Psoas muscle (tissue), 7 donors: ENCODE measurements at regions not wholly inside any gene's neighbourhood (a gene's known extent, or its start where the extent isn't known, plus 50 kb on each side); places are given as distances from the start of the nearest gene placed in this dataset.

Experiments
- ATAC-seq, 4 donors: fragments of 200-7000 bp; cut with Tn5 transposase; one replicate each; pipeline ENCODE4 v1.9.1; 2020; ENCODE audit warnings: moderate library complexity in 3 of 4, mild to moderate bottlenecking in 2 of 4
- DNase-seq, 2 donors: peaks; one replicate each; pipeline ENCODE4 v3.0.0-alpha.2; 2020
- H3K27ac ChIP-seq: fragments of 200-600 bp; one replicate; pipeline ENCODE4 v1.8.0; 2022
- H3K27me3 ChIP-seq, 3 donors: fragments of 200-600 bp in 1 of 3; one replicate each; pipeline versions ENCODE4 v1.6.1 to v1.8.0; 2013 to 2022; ENCODE audit warnings: low read length in 2 of 3, mild to moderate bottlenecking in 2 of 3, moderate library complexity in 1 of 3; ENCODE audit not compliant: insufficient read depth in 3 of 3
- H3K36me3 ChIP-seq, 2 donors: fragments of 200-600 bp in 1 of 2; one replicate each; pipeline versions ENCODE4 v1.6.1 to v1.8.0; 2013 to 2022; ENCODE audit warnings: low read depth in 1 of 2, mild to moderate bottlenecking in 1 of 2, moderate library complexity in 1 of 2; ENCODE audit not compliant: insufficient read depth in 1 of 2
- H3K4me1 ChIP-seq: fragments of 200-600 bp; one replicate; pipeline ENCODE4 v1.8.0; 2022
- H3K4me3 ChIP-seq: fragments of 200-600 bp; one replicate; pipeline ENCODE4 v1.8.0; 2022; ENCODE audit warnings: mild to moderate bottlenecking
- H3K9me3 ChIP-seq: fragments of 200-600 bp; one replicate; pipeline ENCODE4 v1.8.0; 2022
- WGBS, 3 donors: extraction: QIAGEN DNeasy Blood & Tissue Kit; methylation state at CpG; one replicate each; pipeline versions ENCODE4 v1.1.6 to v1.1.7; 2013; 5-methylcytosine and 5-hydroxymethylcytosine counted together
- intact Hi-C, 2 donors: fragments of 100-400 bp; cut with DNase I; formaldehyde crosslinking; loops; one replicate each; pipeline versions ENCODE4 v1.11.0 to v1.14.2; 2022
- TF ChIP-seq, protein P1 (sequence below): fragments of 200-600 bp; IDR thresholded peaks from one replicate; pipeline ENCODE4 v1.8.0; 2022; ENCODE audit warnings: antibody characterized with exemption
- donor health status: healthy with polysubstance abuse.
- donor health status: DM: no; HTN: no; CAD: no; lungs with moderate emphysema.
- donor health status: Bipolar disorder and iron deficiency.
- donor health status: healthy.
- donor health status: DM: yes; HTN: yes; CAD: no.
- donor health status: DM: no; HTN: no; CAD: no.
- donor health status: DM: yes; HTN: yes; CAD: no.

DNA sequence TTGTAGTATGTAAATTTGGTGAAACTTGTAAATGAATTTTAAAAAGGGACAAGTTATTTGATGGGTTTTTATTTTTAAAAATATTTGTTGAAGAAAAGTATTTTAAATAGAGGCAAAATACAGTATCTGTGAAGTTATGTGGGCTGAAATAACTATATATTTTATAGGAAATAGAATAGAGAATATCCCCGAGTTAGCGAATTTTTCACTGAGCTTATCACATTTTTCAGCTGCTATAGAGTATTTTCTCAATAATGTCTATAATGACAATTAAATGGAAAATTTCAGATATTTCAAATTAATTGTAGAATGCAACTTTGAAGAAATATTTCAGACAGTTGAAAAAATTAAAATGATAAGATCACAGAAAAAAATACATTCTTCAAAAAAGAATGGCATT lies 166.4 kb upstream of the TP63 start:
- 96 to 100% (median 98%) methylated on average over 2 of the region's 2 CpGs for whole genome bisulfite sequencing, 3 donors
- intact Hi-C loops = no loop called here

DNA sequence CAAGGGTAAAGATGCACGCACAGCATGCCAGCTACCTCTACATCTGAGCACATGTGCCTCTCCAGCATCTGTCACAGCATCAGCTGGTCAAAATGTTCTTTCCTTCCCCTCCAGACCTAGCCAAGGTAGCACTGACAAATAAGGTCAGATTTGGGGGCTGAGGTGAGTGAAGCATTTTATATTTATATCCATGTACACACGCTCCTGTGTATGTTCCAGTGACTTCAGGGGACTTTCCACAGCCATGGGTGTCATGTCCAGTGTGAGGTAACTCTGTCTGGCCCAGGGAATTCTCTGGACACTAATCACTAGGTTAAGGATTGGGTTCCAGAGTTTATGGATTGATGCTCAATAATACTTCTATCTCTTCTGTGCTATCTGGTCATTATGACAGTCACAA lies 165.2 kb upstream of the TP63 start:
- no peaks in the 10 kb centered on the region for H3K4me1 ChIP-seq
- H3K4me3 ChIP-seq = no peak overlapping the region
- no peaks in the 10 kb centered on the region for H3K9me3 ChIP-seq
- no peak for DNase-seq
- peak in 3 of 4 donors; percentile 65 to 94 (median 93) for ATAC-seq
- 34 to 44% (median 39%) methylated on average over 2 of the region's 2 CpGs for WGBS, 3 donors
- intact Hi-C loops = no loop called here
- peak overlapping the region; percentile 43 for H3K27ac ChIP-seq
- no peaks in the 10 kb centered on the region for H3K27me3 ChIP-seq
- TF ChIP-seq, protein P1, sequence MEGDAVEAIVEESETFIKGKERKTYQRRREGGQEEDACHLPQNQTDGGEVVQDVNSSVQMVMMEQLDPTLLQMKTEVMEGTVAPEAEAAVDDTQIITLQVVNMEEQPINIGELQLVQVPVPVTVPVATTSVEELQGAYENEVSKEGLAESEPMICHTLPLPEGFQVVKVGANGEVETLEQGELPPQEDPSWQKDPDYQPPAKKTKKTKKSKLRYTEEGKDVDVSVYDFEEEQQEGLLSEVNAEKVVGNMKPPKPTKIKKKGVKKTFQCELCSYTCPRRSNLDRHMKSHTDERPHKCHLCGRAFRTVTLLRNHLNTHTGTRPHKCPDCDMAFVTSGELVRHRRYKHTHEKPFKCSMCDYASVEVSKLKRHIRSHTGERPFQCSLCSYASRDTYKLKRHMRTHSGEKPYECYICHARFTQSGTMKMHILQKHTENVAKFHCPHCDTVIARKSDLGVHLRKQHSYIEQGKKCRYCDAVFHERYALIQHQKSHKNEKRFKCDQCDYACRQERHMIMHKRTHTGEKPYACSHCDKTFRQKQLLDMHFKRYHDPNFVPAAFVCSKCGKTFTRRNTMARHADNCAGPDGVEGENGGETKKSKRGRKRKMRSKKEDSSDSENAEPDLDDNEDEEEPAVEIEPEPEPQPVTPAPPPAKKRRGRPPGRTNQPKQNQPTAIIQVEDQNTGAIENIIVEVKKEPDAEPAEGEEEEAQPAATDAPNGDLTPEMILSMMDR = no peak
- no peaks in the 10 kb centered on the region for H3K36me3 ChIP-seq

More for the DNA sequence above, 166.4 kb upstream of the TP63 start:
- ATAC-seq (no peak), DNase-seq (no peak)
- TF ChIP-seq, protein P1 = no peak
- Histone ChIP-seq H3K27me3 (no peaks in the 10 kb centered on the region), H3K36me3 (no peaks in the 10 kb centered on the region), H3K27ac (no peak overlapping the region), H3K4me1 (no peaks in the 10 kb centered on the region), H3K9me3 (no peaks in the 10 kb centered on the region), H3K4me3 (no peak overlapping the region)

DNA sequence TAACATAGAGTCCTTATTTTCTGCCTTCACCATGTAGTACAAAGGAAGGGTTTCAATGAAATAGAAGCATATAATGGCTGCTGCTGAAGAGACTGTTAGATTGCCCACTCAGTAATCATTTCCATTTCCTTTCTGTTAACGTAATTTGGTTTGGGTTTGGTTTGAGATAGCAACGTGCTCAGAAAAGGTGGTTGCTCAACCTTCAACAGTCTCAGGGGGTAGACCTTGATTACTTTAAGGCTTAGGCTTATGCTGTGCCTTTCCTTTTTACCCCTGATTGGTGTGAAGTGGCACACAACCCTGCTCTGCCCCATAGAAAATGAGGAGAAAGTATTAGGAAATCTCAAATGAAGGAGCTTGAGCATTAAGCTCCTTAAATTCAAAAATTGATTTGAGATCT lies 163.7 kb upstream of the TP63 start:
- TF ChIP-seq, protein P1 = no peak
- H3K4me1 ChIP-seq = no peaks in the 10 kb centered on the region

DNA sequence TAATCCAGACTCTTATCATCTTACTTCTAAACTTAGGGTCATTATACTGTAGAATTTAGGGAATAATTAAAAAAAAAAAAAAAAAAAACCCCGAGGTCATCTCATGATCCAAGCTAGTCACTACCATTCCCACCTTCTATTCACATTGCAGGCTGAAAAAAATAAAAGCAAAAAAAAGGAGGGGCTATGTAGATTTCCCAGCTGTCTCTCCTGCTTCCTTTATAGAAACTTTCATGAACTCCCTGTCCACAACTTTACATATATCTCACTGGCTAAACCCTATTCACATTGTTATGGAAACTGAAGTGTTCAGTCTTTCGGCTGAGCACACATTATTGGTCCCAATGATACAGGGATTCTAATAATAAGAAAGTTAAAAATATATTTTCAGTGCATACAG lies 156.2 kb upstream of the TP63 start:
- no peaks in the 10 kb centered on the region for H3K36me3 ChIP-seq
- ATAC-seq (no peak), DNase-seq (no peak)
- H3K4me3 ChIP-seq = no peak overlapping the region
- 76 to 87% (median 80%) methylated on average over 2 of the region's 2 CpGs for WGBS, 3 donors
- no peaks in the 10 kb centered on the region for H3K9me3 ChIP-seq
- TF ChIP-seq, protein P1 = no peak
- intact Hi-C loops = no loop called here
- no peaks in the 10 kb centered on the region for H3K4me1 ChIP-seq
- no peak overlapping the region for H3K27ac ChIP-seq
- no peaks in the 10 kb centered on the region for H3K27me3 ChIP-seq

More for the DNA sequence above, 163.7 kb upstream of the TP63 start:
- no peak overlapping the region for H3K27ac ChIP-seq
- no peak for ATAC-seq
- no peaks in the 10 kb centered on the region for H3K27me3 ChIP-seq
- no peak overlapping the region for H3K4me3 ChIP-seq
- no peak for DNase-seq
- H3K9me3 ChIP-seq = no peaks in the 10 kb centered on the region
- intact Hi-C loops = no loop called here
- H3K36me3 ChIP-seq = no peaks in the 10 kb centered on the region
- WGBS, 3 donors = 72 to 80% (median 76%) methylated on average over 2 of the region's 2 CpGs

DNA sequence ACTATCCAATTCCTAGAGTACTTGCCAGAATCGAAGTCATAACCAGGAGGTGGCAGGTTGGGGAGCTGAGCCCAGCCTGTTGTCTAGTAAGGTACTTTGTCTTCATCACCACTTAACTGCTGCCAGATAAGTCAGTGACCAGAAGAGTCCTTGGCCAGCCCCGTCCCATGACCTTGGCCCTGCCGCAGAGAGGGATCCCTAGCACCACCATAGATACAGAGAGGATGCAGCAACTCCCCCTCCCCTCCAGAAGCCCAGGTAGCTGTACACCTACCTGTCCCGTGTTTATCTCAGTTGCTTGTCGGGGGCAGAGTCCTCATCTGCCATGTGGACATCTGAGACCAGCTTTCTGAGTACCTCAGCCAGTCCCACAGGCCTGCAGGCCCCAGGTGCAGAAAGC lies 153.6 kb upstream of the TP63 start:
- Histone ChIP-seq H3K4me1 (no peaks in the 10 kb centered on the region), H3K27ac (no peak overlapping the region), H3K27me3 (no peaks in the 10 kb centered on the region), H3K9me3 (no peaks in the 10 kb centered on the region), H3K4me3 (no peak overlapping the region), H3K36me3 (no peaks in the 10 kb centered on the region)
- TF ChIP-seq, protein P1 = no peak
- WGBS, 3 donors = 84 to 93% (median 87%) methylated on average over 5 of the region's 5 CpGs
- ATAC-seq (no peak), DNase-seq (no peak)
- intact Hi-C loops = no loop called here
